ENCODE measurements at regions not wholly inside any gene's neighbourhood (a gene's known extent, or its start where the extent isn't known, plus 50 kb on each side); places are given as distances from the start of the nearest gene placed in this dataset.

GRCh38 chr12:76241371-76241770, 106.8 kb downstream of the BBS10 start:
- TF ChIP-seq CTCF (IDR thresholded peaks at IDR 0.05) (no peak), POLR2AphosphoS5 (IDR thresholded peaks at IDR 0.05; ENCODE audit: low read depth, low read length) (no peak), SIN3A (IDR thresholded peaks at IDR 0.05; ENCODE audit: borderline replicate concordance, insufficient read depth, low read depth, low read length) (no peak), REST (IDR thresholded peaks at IDR 0.05; ENCODE audit: insufficient read depth in 1 of 2, low read depth in 2 of 2, low read length in 1 of 2) (no peak), TCF7L2 (IDR thresholded peaks at IDR 0.05; ENCODE audit: low read depth, low read length) (no peak)

Data from Panc1 (cell line).